ENCODE measurements at regions not wholly inside any gene's neighbourhood (a gene's known extent, or its start where the extent isn't known, plus 50 kb on each side); places are given as distances from the start of the nearest gene placed in this dataset.

- no peak for DNase-seq
Measured at GRCh38 chr6:138719011-138719635, 54.4 kb upstream of the CCDC28A start.

GRCh38 chr6:138719744-138720143, 53.8 kb upstream of the CCDC28A start:
- no peak for DNase-seq

GRCh38 chr6:138722425-138723371, 50.9 kb upstream of the CCDC28A start:
- DNase-seq = no peak

All from NCI-H1930 (cell line).